ENCODE measurements at regions not wholly inside any gene's neighbourhood (a gene's known extent, or its start where the extent isn't known, plus 50 kb on each side); places are given as distances from the start of the nearest gene placed in this dataset.

DNA sequence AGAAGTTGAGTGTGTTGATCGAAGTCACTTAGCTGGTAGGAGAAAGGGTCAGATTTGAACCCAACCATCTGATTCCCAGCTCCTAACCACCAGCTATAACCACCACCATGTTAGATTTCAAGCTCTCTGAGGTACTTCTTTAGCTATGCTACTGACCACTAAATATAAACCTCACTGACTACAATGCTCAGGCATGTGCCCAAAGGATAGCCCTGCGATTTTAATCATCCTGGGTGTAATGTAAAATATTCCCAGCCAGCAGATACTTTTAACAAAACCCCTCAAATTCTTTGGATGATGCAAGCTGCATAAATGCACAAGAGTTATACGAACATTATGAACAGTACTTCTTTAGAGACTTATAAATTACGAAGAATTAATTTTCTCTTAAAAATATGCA is 115.2 kb upstream of the TSC22D2 start:
- TF ChIP-seq CTCF (IDR thresholded peaks at IDR 0.05; ENCODE audit: partially characterized antibody, unreplicated experiment), result no peak
- Mint-ChIP-seq H3K36me3 (ENCODE audit: unreplicated experiment) (no peaks in the 10 kb centered on the region), H3K27ac (ENCODE audit: unreplicated experiment) (no peak overlapping the region), H3K9me3 (ENCODE audit: unreplicated experiment) (no peaks in the 10 kb centered on the region), H3K4me3 (ENCODE audit: unreplicated experiment) (no peak overlapping the region), H3K4me1 (ENCODE audit: low read depth, unreplicated experiment) (no peaks in the 10 kb centered on the region), H3K27me3 (ENCODE audit: unreplicated experiment) (no peaks in the 10 kb centered on the region)
- DNase-seq, result no peak

- no peak overlapping the region for H3K27ac Mint-ChIP-seq (ENCODE audit: unreplicated experiment)
- no peaks in the 10 kb centered on the region for H3K9me3 Mint-ChIP-seq (ENCODE audit: unreplicated experiment)
- no peak for DNase-seq
- TF ChIP-seq CTCF (IDR thresholded peaks at IDR 0.05; ENCODE audit: partially characterized antibody, unreplicated experiment), result no peak
- H3K4me3 Mint-ChIP-seq (ENCODE audit: unreplicated experiment), result no peak overlapping the region
- no peaks in the 10 kb centered on the region for H3K27me3 Mint-ChIP-seq (ENCODE audit: unreplicated experiment)
- H3K36me3 Mint-ChIP-seq (ENCODE audit: unreplicated experiment), result no peaks in the 10 kb centered on the region
- H3K4me1 Mint-ChIP-seq (ENCODE audit: low read depth, unreplicated experiment), result no peaks in the 10 kb centered on the region
Observed at GRCh38 chr3:150291515-150291914, 116.6 kb upstream of the TSC22D2 start.

DNA sequence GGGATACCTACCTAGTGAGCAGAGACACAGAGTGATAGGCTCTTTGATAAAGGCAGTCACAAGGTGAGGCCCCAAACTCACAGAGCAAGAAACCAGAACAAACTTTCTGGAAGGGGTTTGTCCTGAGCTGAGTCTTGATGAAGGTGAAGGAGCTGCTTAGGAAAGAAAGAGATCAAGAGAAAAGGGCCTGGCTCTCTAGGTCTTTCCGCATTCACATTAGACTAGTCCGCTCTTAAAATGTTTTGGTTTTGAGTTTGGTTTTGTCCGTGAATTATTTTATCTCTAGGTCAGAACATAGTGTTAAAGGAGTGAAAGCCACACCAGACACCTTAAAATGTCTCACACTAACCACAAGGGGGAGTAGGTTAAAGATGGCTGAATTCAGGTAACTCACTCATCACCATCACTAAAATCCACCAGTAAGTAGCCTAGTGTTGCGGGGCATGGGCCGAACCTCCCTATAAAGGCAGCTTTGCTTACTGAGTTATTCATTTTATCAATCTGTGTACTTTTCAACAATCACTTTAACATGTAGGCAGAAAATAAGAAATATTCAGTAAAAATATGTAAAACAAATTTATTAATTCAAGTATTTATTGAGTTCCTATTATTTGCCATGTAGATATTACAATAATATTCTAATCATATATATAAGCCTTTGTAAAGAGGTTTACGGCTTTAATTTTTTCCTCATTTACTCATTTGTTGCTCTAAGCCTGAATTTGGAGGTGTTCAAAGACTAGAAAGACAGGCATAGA is 121.5 kb upstream of the TSC22D2 start:
- H3K27me3 Mint-ChIP-seq (ENCODE audit: unreplicated experiment), result no peaks in the 10 kb centered on the region
- TF ChIP-seq CTCF (IDR thresholded peaks at IDR 0.05; ENCODE audit: partially characterized antibody, unreplicated experiment), result peak; percentile 72
- no peak overlapping the region for H3K4me3 Mint-ChIP-seq (ENCODE audit: unreplicated experiment)
- H3K9me3 Mint-ChIP-seq (ENCODE audit: unreplicated experiment), result peaks cover 2% of the 10 kb centered on the region
- no peak for DNase-seq
- H3K36me3 Mint-ChIP-seq (ENCODE audit: unreplicated experiment), result no peaks in the 10 kb centered on the region
- H3K27ac Mint-ChIP-seq (ENCODE audit: unreplicated experiment), result no peak overlapping the region
- H3K4me1 Mint-ChIP-seq (ENCODE audit: low read depth, unreplicated experiment), result no peaks in the 10 kb centered on the region

GRCh38 chr3:150285601-150286000 is 122.5 kb upstream of the TSC22D2 start:
- no peak overlapping the region for H3K4me3 Mint-ChIP-seq (ENCODE audit: unreplicated experiment)
- DNase-seq, result no peak
- no peaks in the 10 kb centered on the region for H3K4me1 Mint-ChIP-seq (ENCODE audit: low read depth, unreplicated experiment)
- H3K9me3 Mint-ChIP-seq (ENCODE audit: unreplicated experiment), result peaks cover 2% of the 10 kb centered on the region
- H3K27ac Mint-ChIP-seq (ENCODE audit: unreplicated experiment), result no peak overlapping the region
- no peak for TF ChIP-seq CTCF (IDR thresholded peaks at IDR 0.05; ENCODE audit: partially characterized antibody, unreplicated experiment)
- no peaks in the 10 kb centered on the region for H3K27me3 Mint-ChIP-seq (ENCODE audit: unreplicated experiment)
- no peaks in the 10 kb centered on the region for H3K36me3 Mint-ChIP-seq (ENCODE audit: unreplicated experiment)

DNA sequence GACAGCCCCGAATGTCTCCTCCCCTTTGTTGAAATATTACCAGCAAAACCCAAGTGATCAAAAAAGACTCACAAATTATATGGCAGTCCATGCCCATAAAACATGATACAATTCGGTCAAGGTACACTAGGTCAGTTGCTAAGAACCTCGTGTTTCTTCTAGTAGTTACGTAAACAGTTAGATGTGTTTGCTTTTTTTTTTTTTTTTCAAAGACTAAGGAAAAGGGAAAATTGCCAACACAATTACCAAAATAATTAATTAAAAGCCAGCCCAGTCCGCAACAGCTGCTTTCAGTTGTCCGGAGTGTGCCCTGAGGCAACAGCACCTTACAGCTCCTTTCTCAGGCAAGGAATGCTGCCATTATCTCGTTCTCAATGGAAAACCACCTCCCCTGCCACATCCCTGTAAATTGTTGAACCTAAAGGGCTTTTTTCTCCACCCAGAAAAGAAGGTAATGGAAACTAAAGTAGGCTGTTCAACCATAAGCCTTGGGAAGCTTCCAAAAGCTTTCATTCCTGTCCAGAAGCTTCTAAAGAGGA is 129.2 kb upstream of the TSC22D2 start:
- no peak overlapping the region for H3K27ac Mint-ChIP-seq (ENCODE audit: unreplicated experiment)
- H3K27me3 Mint-ChIP-seq (ENCODE audit: unreplicated experiment), result no peaks in the 10 kb centered on the region
- H3K9me3 Mint-ChIP-seq (ENCODE audit: unreplicated experiment), result peaks cover 2% of the 10 kb centered on the region
- H3K4me3 Mint-ChIP-seq (ENCODE audit: unreplicated experiment), result peak overlapping the region; percentile 30
- no peak for DNase-seq
- TF ChIP-seq CTCF (IDR thresholded peaks at IDR 0.05; ENCODE audit: partially characterized antibody, unreplicated experiment), result no peak
- no peaks in the 10 kb centered on the region for H3K36me3 Mint-ChIP-seq (ENCODE audit: unreplicated experiment)
- H3K4me1 Mint-ChIP-seq (ENCODE audit: low read depth, unreplicated experiment), result peaks cover 25% of the 10 kb centered on the region
